Panc1 (cell line): ENCODE measurements at regions not wholly inside any gene's neighbourhood (a gene's known extent, or its start where the extent isn't known, plus 50 kb on each side); places are given as distances from the start of the nearest gene placed in this dataset.

ENCODE experiments used
- ATAC-seq: fragments of 200-7000 bp; cut with Tn5 transposase; 2 replicates; pipeline ENCODE4 v1.9.1; 2020; ENCODE audit warnings: mild to moderate bottlenecking, moderate library complexity
- BruUV-seq: library from RNA; stranded (reverse); fragments of 400-500 nt; replicated peaks from 2 replicates; lab custom pipeline; 2021; lab: Mats Ljungman, UMichigan
- CTCF ChIA-PET: fragments of 300-600 bp; sonication (Branson Sonifier 250); formaldehyde crosslinking; loops from one replicate; lab custom pipeline; 2022; ENCODE audit warnings: antibody characterized with exemption; lab: Charles Lee
- POLR2A ChIA-PET: fragments of 300-600 bp; sonication (Branson Sonifier 250); formaldehyde crosslinking; loops from one replicate; lab custom pipeline; 2022; ENCODE audit warnings: antibody characterized with exemption; lab: Charles Lee
- DNase-seq: peaks from one replicate; pipeline ENCODE4 v3.0.0-alpha.2; 2010; ENCODE audit warnings: low read depth, low spot score
- H3K27ac ChIP-seq: 2 replicates; pipeline ENCODE4 v1.5.1; 2011; ENCODE audit warnings: mild to moderate bottlenecking, low read length, inconsistent platforms
- H3K27me3 ChIP-seq: fragments of 200-500 bp; sonication (Bioruptor generic); 2 replicates; pipeline ENCODE4 v1.6.0; 2014; ENCODE audit warnings: low read length, inconsistent platforms; ENCODE audit not compliant: control insufficient read depth, insufficient read depth
- H3K36me3 ChIP-seq: fragments of 200-500 bp; sonication (Bioruptor generic); 2 replicates; pipeline ENCODE4 v1.5.1; 2014; ENCODE audit warnings: inconsistent platforms, mild to moderate bottlenecking, low read length, moderate library complexity; ENCODE audit not compliant: control insufficient read depth, insufficient read depth
- H3K4me1 ChIP-seq: 2 replicates; pipeline ENCODE4 v1.5.1; 2011; ENCODE audit warnings: inconsistent platforms, mild to moderate bottlenecking, low read length, moderate library complexity; ENCODE audit not compliant: control insufficient read depth, insufficient read depth
- H3K4me3 ChIP-seq, 2 experiments: 2 replicates each; pipeline ENCODE4 v1.5.1; 2011 to 2012; ENCODE audit warnings: low read depth in 2 of 2, low read length in 2 of 2, mild to moderate bottlenecking in 2 of 2, inconsistent platforms in 1 of 2, moderate library complexity in 1 of 2
- H3K9me3 ChIP-seq: fragments of 200-500 bp; sonication (Bioruptor generic); 2 replicates; pipeline ENCODE4 v1.5.1; 2014; ENCODE audit warnings: low read depth, mild to moderate bottlenecking, inconsistent platforms, low read length, moderate library complexity; ENCODE audit not compliant: control insufficient read depth, insufficient read depth
- POLR2AphosphoS5 ChIP-seq: IDR thresholded peaks from 2 replicates; pipeline ENCODE4 v1.6.1; 2012; ENCODE audit warnings: mild to moderate bottlenecking, low read depth, low read length, moderate library complexity
- SIN3A ChIP-seq: IDR thresholded peaks from 2 replicates; pipeline ENCODE4 v1.6.1; 2012; ENCODE audit warnings: low read depth, mild to moderate bottlenecking, low read length, moderate library complexity, borderline replicate concordance; ENCODE audit not compliant: insufficient read depth
- TCF7L2 ChIP-seq: IDR thresholded peaks from 2 replicates; pipeline ENCODE4 v1.6.1; 2011; ENCODE audit warnings: mild to moderate bottlenecking, low read depth, low read length, inconsistent platforms
- in situ Hi-C: cut with HindIII; loops from 2 replicates; pipeline ENCODE4 v1.10.0; 2016; ENCODE audit warnings: low sequenced_read_pairs, low pct_unique_long_range_greater_than_20kb
- intact Hi-C: fragments of 100-400 bp; cut with micrococcal nuclease; formaldehyde crosslinking; loops from one replicate; pipeline ENCODE4 v1.10.0; 2022; ENCODE audit not compliant: unreplicated experiment
- TF ChIP-seq, protein P1 (sequence below), 2 experiments: IDR thresholded peaks; 2 replicates each; pipeline ENCODE4 v1.6.1; 2011 to 2012; ENCODE audit warnings: low read depth in 2 of 2, control low read depth in 1 of 2, low read length in 1 of 2, mild to moderate bottlenecking in 1 of 2, moderate library complexity in 1 of 2; ENCODE audit not compliant: insufficient read depth in 1 of 2
- TF ChIP-seq, protein P2 (sequence below): fragments of 450-650 bp; IDR thresholded peaks from 2 replicates; pipeline ENCODE4 v1.5.1; 2017; ENCODE audit warnings: mild to moderate bottlenecking

DNA sequence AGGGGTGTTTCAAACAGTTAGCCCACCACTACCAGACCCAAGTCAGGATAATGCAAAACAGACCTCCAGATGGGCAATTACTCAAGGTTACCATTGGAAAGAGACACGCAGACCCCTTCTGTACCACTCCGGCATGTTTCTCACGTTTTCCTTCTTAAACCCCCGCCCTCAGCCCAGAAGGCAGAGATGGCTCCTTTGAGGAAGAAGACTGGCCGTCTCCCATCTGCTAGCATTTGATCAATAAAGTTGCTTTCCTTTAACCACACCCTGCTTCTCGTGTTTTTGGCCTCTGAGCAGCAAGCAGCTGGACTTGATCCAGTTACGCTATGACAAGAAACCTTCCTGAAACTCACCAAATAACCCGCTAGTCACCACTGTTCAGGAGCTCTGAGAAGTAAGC is 1012.4 kb upstream of the GYPC start:
- H3K4me1 ChIP-seq, result no peaks in the 10 kb centered on the region
- no peaks in the 10 kb centered on the region for H3K27me3 ChIP-seq
- no peaks in the 10 kb centered on the region for H3K9me3 ChIP-seq
- POLR2A ChIA-PET, result no interaction called here
- CTCF ChIA-PET, result no interaction called here
- in situ Hi-C loops (no loop called here), intact Hi-C loops (no loop called here)
- BruUV-seq, result no TSS peak
- no peak for TF ChIP-seq TCF7L2
- TF ChIP-seq SIN3A, result no peak
- TF ChIP-seq, protein P1, sequence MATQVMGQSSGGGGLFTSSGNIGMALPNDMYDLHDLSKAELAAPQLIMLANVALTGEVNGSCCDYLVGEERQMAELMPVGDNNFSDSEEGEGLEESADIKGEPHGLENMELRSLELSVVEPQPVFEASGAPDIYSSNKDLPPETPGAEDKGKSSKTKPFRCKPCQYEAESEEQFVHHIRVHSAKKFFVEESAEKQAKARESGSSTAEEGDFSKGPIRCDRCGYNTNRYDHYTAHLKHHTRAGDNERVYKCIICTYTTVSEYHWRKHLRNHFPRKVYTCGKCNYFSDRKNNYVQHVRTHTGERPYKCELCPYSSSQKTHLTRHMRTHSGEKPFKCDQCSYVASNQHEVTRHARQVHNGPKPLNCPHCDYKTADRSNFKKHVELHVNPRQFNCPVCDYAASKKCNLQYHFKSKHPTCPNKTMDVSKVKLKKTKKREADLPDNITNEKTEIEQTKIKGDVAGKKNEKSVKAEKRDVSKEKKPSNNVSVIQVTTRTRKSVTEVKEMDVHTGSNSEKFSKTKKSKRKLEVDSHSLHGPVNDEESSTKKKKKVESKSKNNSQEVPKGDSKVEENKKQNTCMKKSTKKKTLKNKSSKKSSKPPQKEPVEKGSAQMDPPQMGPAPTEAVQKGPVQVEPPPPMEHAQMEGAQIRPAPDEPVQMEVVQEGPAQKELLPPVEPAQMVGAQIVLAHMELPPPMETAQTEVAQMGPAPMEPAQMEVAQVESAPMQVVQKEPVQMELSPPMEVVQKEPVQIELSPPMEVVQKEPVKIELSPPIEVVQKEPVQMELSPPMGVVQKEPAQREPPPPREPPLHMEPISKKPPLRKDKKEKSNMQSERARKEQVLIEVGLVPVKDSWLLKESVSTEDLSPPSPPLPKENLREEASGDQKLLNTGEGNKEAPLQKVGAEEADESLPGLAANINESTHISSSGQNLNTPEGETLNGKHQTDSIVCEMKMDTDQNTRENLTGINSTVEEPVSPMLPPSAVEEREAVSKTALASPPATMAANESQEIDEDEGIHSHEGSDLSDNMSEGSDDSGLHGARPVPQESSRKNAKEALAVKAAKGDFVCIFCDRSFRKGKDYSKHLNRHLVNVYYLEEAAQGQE (IDR thresholded peaks at IDR 0.05; ENCODE audit: insufficient read depth in 1 of 2, low read depth in 2 of 2, low read length in 1 of 2), result no peak
- no peak overlapping the region for H3K4me3 ChIP-seq
- ATAC-seq, result no peak
- H3K27ac ChIP-seq, result no peak overlapping the region
- no peak for DNase-seq
- no peaks in the 10 kb centered on the region for H3K36me3 ChIP-seq

- Histone ChIP-seq H3K27me3 (no peaks in the 10 kb centered on the region), H3K9me3 (no peaks in the 10 kb centered on the region), H3K36me3 (no peaks in the 10 kb centered on the region), H3K4me3 (no peak overlapping the region), H3K27ac (no peak overlapping the region), H3K4me1 (no peaks in the 10 kb centered on the region)
- no TSS peak for BruUV-seq
- ATAC-seq (no peak), DNase-seq (no peak)
- intact Hi-C loops, result no loop called here
- ChIA-PET CTCF (no interaction called here), POLR2A (no interaction called here)
- TF ChIP-seq, protein P1 (IDR thresholded peaks at IDR 0.05; ENCODE audit: insufficient read depth in 1 of 2, low read depth in 2 of 2, low read length in 1 of 2), result no peak
- TF ChIP-seq POLR2AphosphoS5 (no peak), SIN3A (no peak), TCF7L2 (no peak)
- TF ChIP-seq, protein P2, sequence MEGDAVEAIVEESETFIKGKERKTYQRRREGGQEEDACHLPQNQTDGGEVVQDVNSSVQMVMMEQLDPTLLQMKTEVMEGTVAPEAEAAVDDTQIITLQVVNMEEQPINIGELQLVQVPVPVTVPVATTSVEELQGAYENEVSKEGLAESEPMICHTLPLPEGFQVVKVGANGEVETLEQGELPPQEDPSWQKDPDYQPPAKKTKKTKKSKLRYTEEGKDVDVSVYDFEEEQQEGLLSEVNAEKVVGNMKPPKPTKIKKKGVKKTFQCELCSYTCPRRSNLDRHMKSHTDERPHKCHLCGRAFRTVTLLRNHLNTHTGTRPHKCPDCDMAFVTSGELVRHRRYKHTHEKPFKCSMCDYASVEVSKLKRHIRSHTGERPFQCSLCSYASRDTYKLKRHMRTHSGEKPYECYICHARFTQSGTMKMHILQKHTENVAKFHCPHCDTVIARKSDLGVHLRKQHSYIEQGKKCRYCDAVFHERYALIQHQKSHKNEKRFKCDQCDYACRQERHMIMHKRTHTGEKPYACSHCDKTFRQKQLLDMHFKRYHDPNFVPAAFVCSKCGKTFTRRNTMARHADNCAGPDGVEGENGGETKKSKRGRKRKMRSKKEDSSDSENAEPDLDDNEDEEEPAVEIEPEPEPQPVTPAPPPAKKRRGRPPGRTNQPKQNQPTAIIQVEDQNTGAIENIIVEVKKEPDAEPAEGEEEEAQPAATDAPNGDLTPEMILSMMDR, result no peak
- in situ Hi-C loops, result no loop called here
Observed at GRCh38 chr2:125644257-125644656, 1011.7 kb upstream of the GYPC start.
